Heart left ventricle (tissue), 13 donors: ENCODE measurements at regions not wholly inside any gene's neighbourhood (a gene's known extent, or its start where the extent isn't known, plus 50 kb on each side); places are given as distances from the start of the nearest gene placed in this dataset.

ENCODE experiments used
- POLR2A ChIP-seq, 2 donors: fragments of 450-650 bp; IDR thresholded peaks; one replicate each; pipeline ENCODE4 v1.6.1; 2017; ENCODE audit warnings: antibody characterized with exemption in 2 of 2, mild to moderate bottlenecking in 2 of 2, moderate library complexity in 2 of 2
- TF ChIP-seq, protein P1 (sequence below), 12 donors: fragments of 200-600 bp; sonication (generic) in 4 of 12; IDR thresholded peaks; one replicate each; pipeline versions ENCODE4 v1.5.0 to v1.8.0; 2018 to 2022; ENCODE audit warnings: antibody characterized with exemption in 12 of 12, mild to moderate bottlenecking in 5 of 12
- donor health status: ischemic (EF 13 %, LVEDD 7.1; RV severe dilation, severe dysfunction).
- donor health status: DM: no; HTN: yes; CAD: no.
- donor health status: DM: no; HTN: no; CAD: no.
- donor health status: ischemic (EF 25% LVEDD 6.9; RV normal size, moderate dysfunction).
- donor health status: ischemic (EF 25% LVEDD 5.7; RV mildly dilated, moderate dysfunction).
- donor health status: ischemic (EF 35%, LVEDD 5.7; RV mildly dilated, moderate dysfunction).
- donor health status: nonischemic (EF 11% LVEDD 7.7; RV severe dilation, severe dysfunction).
- donor health status: DM: yes; HTN: yes; CAD: no.
- donor health status: PGD.
- donor health status: ischemic (EF 29% LVEDD 5.4; RV normal size, mild dysfunction).
- donor health status: nonischemic (EF 23%, LVEDD 6.1; RV moderate dilation, normal function).

DNA sequence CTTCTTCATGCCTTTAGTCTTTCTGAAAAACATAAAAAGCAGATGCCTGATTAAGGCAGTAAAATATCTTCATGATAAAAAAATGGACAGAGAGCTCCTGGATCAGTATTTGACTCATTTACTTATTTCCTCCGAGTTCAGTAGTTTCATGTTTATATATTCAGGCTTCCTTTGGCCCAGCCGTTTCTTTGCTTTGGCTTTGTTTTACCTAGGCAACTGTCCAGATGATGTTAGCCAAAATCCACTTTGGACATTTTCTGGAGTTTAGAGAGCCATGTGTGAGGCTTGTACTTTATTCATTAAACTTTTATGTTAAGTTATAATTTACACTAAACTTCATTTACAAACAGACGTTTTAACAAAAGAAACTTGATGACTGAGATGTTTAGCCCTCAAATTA, 307.1 kb upstream of the RSPO3 start:
- TF ChIP-seq, protein P1, sequence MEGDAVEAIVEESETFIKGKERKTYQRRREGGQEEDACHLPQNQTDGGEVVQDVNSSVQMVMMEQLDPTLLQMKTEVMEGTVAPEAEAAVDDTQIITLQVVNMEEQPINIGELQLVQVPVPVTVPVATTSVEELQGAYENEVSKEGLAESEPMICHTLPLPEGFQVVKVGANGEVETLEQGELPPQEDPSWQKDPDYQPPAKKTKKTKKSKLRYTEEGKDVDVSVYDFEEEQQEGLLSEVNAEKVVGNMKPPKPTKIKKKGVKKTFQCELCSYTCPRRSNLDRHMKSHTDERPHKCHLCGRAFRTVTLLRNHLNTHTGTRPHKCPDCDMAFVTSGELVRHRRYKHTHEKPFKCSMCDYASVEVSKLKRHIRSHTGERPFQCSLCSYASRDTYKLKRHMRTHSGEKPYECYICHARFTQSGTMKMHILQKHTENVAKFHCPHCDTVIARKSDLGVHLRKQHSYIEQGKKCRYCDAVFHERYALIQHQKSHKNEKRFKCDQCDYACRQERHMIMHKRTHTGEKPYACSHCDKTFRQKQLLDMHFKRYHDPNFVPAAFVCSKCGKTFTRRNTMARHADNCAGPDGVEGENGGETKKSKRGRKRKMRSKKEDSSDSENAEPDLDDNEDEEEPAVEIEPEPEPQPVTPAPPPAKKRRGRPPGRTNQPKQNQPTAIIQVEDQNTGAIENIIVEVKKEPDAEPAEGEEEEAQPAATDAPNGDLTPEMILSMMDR (IDR thresholded peaks at IDR 0.05): no peak
- no peak for TF ChIP-seq POLR2A (IDR thresholded peaks at IDR 0.05)
